Breast epithelium (tissue), 4 donors: ENCODE measurements at regions not wholly inside any gene's neighbourhood (a gene's known extent, or its start where the extent isn't known, plus 50 kb on each side); places are given as distances from the start of the nearest gene placed in this dataset.

Experiments
- DNase-seq, 2 donors: peaks; one replicate each; pipeline ENCODE4 v3.0.0-alpha.2; 2019; ENCODE audit warnings: low spot score in 2 of 2
- H3K27ac ChIP-seq, 2 donors: fragments of 200-600 bp; sonication (generic) in 1 of 2; one replicate each; pipeline ENCODE4 v1.5.1; 2016 to 2019; ENCODE audit warnings: mild to moderate bottlenecking in 1 of 2
- H3K27me3 ChIP-seq, 2 donors: fragments of 200-600 bp; sonication (generic) in 1 of 2; one replicate each; pipeline versions ENCODE4 v1.5.1 to v1.6.0; 2017 to 2019; ENCODE audit warnings: control low read depth in 1 of 2, mild to moderate bottlenecking in 1 of 2
- H3K36me3 ChIP-seq: fragments of 200-600 bp; one replicate; pipeline ENCODE4 v1.5.1; 2019
- H3K4me1 ChIP-seq, 2 donors: fragments of 200-600 bp; sonication (generic); one replicate each; pipeline ENCODE4 v1.5.1; 2016 to 2019; ENCODE audit warnings: control low read depth in 1 of 2
- H3K4me3 ChIP-seq, 3 donors: fragments of 200-600 bp; sonication (generic); 1 replicate in 2 of 3; 2 replicates in 1 of 3; pipeline ENCODE4 v1.5.1; 2016 to 2019; ENCODE audit warnings: mild to moderate bottlenecking in 3 of 3, moderate library complexity in 2 of 3
- H3K9me3 ChIP-seq, 2 donors: fragments of 200-600 bp; sonication (generic) in 1 of 2; one replicate each; pipeline ENCODE4 v1.5.1; 2016 to 2019; ENCODE audit warnings: control low read depth in 1 of 2
- CTCF ChIP-seq, 3 donors: fragments of 450-650 bp; IDR thresholded peaks; one replicate each; pipeline ENCODE4 v1.5.1; 2016 to 2017; ENCODE audit warnings: antibody characterized with exemption in 3 of 3, mild to moderate bottlenecking in 3 of 3, moderate library complexity in 3 of 3
- POLR2A ChIP-seq: fragments of 450-650 bp; IDR thresholded peaks from one replicate; pipeline ENCODE4 v1.6.1; 2016; ENCODE audit warnings: antibody characterized with exemption, mild to moderate bottlenecking, moderate library complexity
- POLR2AphosphoS5 ChIP-seq, 3 donors: sonication (generic); formaldehyde crosslinking; IDR thresholded peaks; one replicate each; pipeline ENCODE4 v1.6.1; 2017; ENCODE audit warnings: antibody characterized with exemption in 3 of 3
- intact Hi-C: fragments of 100-400 bp; cut with DNase I; formaldehyde crosslinking; loops from one replicate; pipeline ENCODE4 v1.15.1; 2023; ENCODE audit warnings: low total_unique reads

- Histone ChIP-seq H3K27me3 (no peaks in the 10 kb centered on the region), H3K36me3 (no peaks in the 10 kb centered on the region), H3K4me1 (no peaks in the 10 kb centered on the region), H3K4me3 (no peak overlapping the region), H3K9me3 (no peaks in the 10 kb centered on the region), H3K27ac (no peak overlapping the region)
- intact Hi-C loops = no loop called here
- DNase-seq = no peak
- no peak for TF ChIP-seq CTCF (IDR thresholded peaks at IDR 0.05)
- TF ChIP-seq POLR2A = no peak
- TF ChIP-seq POLR2AphosphoS5 (IDR thresholded peaks at IDR 0.05) = no peak
Observed at GRCh38 chr16:82259731-82260130, 89.7 kb upstream of the MPHOSPH6 start.

DNA sequence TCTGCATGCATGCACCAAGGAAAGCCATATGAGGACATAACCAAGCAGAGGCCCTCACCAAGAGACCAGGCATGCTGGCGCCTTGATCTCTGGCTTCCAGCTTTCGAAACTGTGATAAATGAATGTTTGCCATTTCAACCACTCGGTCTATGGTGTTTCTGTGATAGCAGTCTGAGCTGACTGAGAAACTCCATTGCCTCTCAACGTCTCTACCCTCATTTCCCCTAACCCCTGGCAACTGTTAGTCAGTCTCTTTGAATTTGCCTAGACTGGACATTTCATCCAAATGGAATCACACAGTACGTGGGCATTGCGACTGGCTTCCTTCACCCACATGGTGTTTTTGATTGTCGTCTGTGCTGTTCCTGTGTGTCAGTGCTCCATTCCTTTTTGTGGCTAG lies 88.0 kb upstream of the MPHOSPH6 start:
- H3K27me3 ChIP-seq = no peaks in the 10 kb centered on the region

GRCh38 chr16:82252582-82252981 lies 82.6 kb upstream of the MPHOSPH6 start:
- no peaks in the 10 kb centered on the region for H3K4me1 ChIP-seq
- no peak overlapping the region for H3K4me3 ChIP-seq
- no peak for TF ChIP-seq POLR2AphosphoS5 (IDR thresholded peaks at IDR 0.05)
- no peak for TF ChIP-seq POLR2A
- no peak for TF ChIP-seq CTCF (IDR thresholded peaks at IDR 0.05)
- no peaks in the 10 kb centered on the region for H3K9me3 ChIP-seq
- no peaks in the 10 kb centered on the region for H3K27me3 ChIP-seq
- intact Hi-C loops = no loop called here
- no peak overlapping the region for H3K27ac ChIP-seq
- no peaks in the 10 kb centered on the region for H3K36me3 ChIP-seq
- DNase-seq = no peak

More for the DNA sequence above, 88.0 kb upstream of the MPHOSPH6 start:
- intact Hi-C loops = no loop called here
- no peak overlapping the region for H3K27ac ChIP-seq
- no peaks in the 10 kb centered on the region for H3K9me3 ChIP-seq
- no peak for DNase-seq
- TF ChIP-seq POLR2AphosphoS5 (IDR thresholded peaks at IDR 0.05) (no peak), POLR2A (no peak), CTCF (IDR thresholded peaks at IDR 0.05) (no peak)
- H3K36me3 ChIP-seq = no peaks in the 10 kb centered on the region
- H3K4me3 ChIP-seq = no peak overlapping the region
- H3K4me1 ChIP-seq = no peaks in the 10 kb centered on the region

GRCh38 chr16:82248677-82249076 lies 78.7 kb upstream of the MPHOSPH6 start:
- peaks cover 0 to 4% of the 10 kb centered on the region in 2 donors for H3K9me3 ChIP-seq
- no peak overlapping the region for H3K4me3 ChIP-seq
- DNase-seq = no peak
- intact Hi-C loops = no loop called here
- H3K36me3 ChIP-seq = no peaks in the 10 kb centered on the region
- H3K27ac ChIP-seq = no peak overlapping the region
- H3K4me1 ChIP-seq = no peaks in the 10 kb centered on the region
- no peak for TF ChIP-seq CTCF (IDR thresholded peaks at IDR 0.05)
- H3K27me3 ChIP-seq = no peaks in the 10 kb centered on the region

DNA sequence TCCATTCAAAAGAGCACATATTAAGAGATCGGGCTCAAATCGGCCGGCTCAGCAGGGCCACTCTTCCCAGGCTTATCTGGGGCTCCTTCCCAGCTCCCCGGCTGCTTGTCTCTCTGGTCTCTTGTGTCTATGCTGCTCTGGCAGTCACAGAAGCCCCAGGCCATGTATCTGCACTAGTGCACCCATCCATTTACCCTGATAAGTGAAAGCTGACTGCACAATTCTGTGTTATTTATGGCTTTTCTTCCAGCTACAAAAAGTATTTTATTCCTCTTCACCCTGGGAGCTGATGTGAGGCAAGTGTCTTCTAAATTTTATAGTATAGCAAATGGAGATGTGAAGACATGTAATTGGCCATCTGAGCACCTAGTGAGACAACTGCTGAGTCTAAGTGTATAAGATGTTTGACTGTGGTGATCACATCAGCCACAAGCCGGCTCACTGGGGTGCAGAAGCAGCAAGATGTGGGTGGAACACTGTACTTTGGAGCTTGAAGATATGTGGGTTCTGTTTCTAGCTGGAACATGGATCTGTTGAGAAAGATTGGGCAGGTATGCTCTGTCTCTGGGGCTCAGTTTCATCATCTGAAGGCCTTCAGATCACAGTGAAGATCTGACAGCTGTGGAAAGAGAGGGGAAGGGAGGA lies 78.1 kb upstream of the MPHOSPH6 start:
- intact Hi-C loops = no loop called here
- Histone ChIP-seq H3K27me3 (no peaks in the 10 kb centered on the region), H3K4me1 (no peaks in the 10 kb centered on the region), H3K36me3 (no peaks in the 10 kb centered on the region), H3K27ac (no peak overlapping the region), H3K4me3 (no peak overlapping the region), H3K9me3 (peaks cover 0 to 4% of the 10 kb centered on the region in 2 donors)
- no peak for DNase-seq
- TF ChIP-seq CTCF (IDR thresholded peaks at IDR 0.05) (no peak), POLR2AphosphoS5 (IDR thresholded peaks at IDR 0.05) (no peak), POLR2A (no peak)
